ENCODE measurements at regions not wholly inside any gene's neighbourhood (a gene's known extent, or its start where the extent isn't known, plus 50 kb on each side); places are given as distances from the start of the nearest gene placed in this dataset.

- intact Hi-C loops (cut with DNase I) = no loop called here
- Histone ChIP-seq H3K4me3 (no peak overlapping the region), H3K27me3 (ENCODE audit: insufficient read depth in 3 of 3, low read length in 2 of 3) (peaks cover 0 to 5% (median 0%) of the 10 kb centered on the region in 3 donors), H3K4me1 (no peaks in the 10 kb centered on the region), H3K27ac (no peak overlapping the region), H3K36me3 (ENCODE audit: insufficient read depth in 1 of 2, low read depth in 1 of 2) (no peaks in the 10 kb centered on the region), H3K9me3 (no peaks in the 10 kb centered on the region)
- no peak for ATAC-seq
- DNase-seq = no peak
- TF ChIP-seq CTCF (IDR thresholded peaks at IDR 0.05) = no peak
- WGBS, 3 donors = 58 to 67% (median 65%) methylated on average over 3 of the region's 3 CpGs
Measured at GRCh38 chr20:48557380-48557779, 270.4 kb downstream of the PREX1 start.

GRCh38 chr20:48556956-48557355 lies 270.8 kb downstream of the PREX1 start:
- Histone ChIP-seq H3K36me3 (ENCODE audit: insufficient read depth in 1 of 2, low read depth in 1 of 2) (no peaks in the 10 kb centered on the region), H3K9me3 (no peaks in the 10 kb centered on the region), H3K27ac (no peak overlapping the region), H3K4me3 (no peak overlapping the region), H3K4me1 (no peaks in the 10 kb centered on the region), H3K27me3 (ENCODE audit: insufficient read depth in 3 of 3, low read length in 2 of 3) (peaks cover 0 to 5% (median 0%) of the 10 kb centered on the region in 3 donors)
- intact Hi-C loops (cut with DNase I) = no loop called here
- TF ChIP-seq CTCF (IDR thresholded peaks at IDR 0.05) = no peak
- 28 to 38% (median 31%) methylated on average over 6 of the region's 6 CpGs for WGBS, 3 donors
- DNase-seq = no peak
- no peak for ATAC-seq

- H3K27me3 ChIP-seq (ENCODE audit: insufficient read depth in 3 of 3, low read length in 2 of 3) = peaks cover 0 to 5% (median 0%) of the 10 kb centered on the region in 3 donors
- WGBS, 3 donors = 81 to 88% (median 85%) methylated on average over 8 of the region's 8 CpGs
- intact Hi-C loops (cut with DNase I) = no loop called here
Measured at GRCh38 chr20:48552550-48552949, 275.2 kb downstream of the PREX1 start.

GRCh38 chr20:48550814-48551213 lies 277.0 kb downstream of the PREX1 start:
- 76 to 83% (median 79%) methylated on average over 7 of the region's 7 CpGs for WGBS, 3 donors
- ATAC-seq (no peak), DNase-seq (no peak)
- Histone ChIP-seq H3K27ac (no peak overlapping the region), H3K4me3 (no peak overlapping the region), H3K4me1 (no peaks in the 10 kb centered on the region), H3K9me3 (no peaks in the 10 kb centered on the region), H3K36me3 (ENCODE audit: insufficient read depth in 1 of 2, low read depth in 1 of 2) (no peaks in the 10 kb centered on the region), H3K27me3 (ENCODE audit: insufficient read depth in 3 of 3, low read length in 2 of 3) (peaks cover 0 to under 1% (median 0%) of the 10 kb centered on the region in 3 donors)
- intact Hi-C loops (cut with DNase I) = no loop called here
- TF ChIP-seq CTCF (IDR thresholded peaks at IDR 0.05) = no peak

More at GRCh38 chr20:48552550-48552949, 275.2 kb downstream of the PREX1 start:
- no peak for ATAC-seq
- no peak overlapping the region for H3K27ac ChIP-seq
- no peak for TF ChIP-seq CTCF (IDR thresholded peaks at IDR 0.05)
- H3K36me3 ChIP-seq (ENCODE audit: insufficient read depth in 1 of 2, low read depth in 1 of 2) = no peaks in the 10 kb centered on the region
- no peak for DNase-seq
- no peak overlapping the region for H3K4me3 ChIP-seq
- H3K4me1 ChIP-seq = no peaks in the 10 kb centered on the region
- no peaks in the 10 kb centered on the region for H3K9me3 ChIP-seq

- WGBS, 3 donors = 85 to 87% (median 86%) methylated on average over 7 of the region's 7 CpGs
- H3K9me3 ChIP-seq = no peaks in the 10 kb centered on the region
- H3K4me3 ChIP-seq = no peak overlapping the region
- ATAC-seq (no peak), DNase-seq (no peak)
- TF ChIP-seq CTCF (IDR thresholded peaks at IDR 0.05) = no peak
- no peaks in the 10 kb centered on the region for H3K36me3 ChIP-seq (ENCODE audit: insufficient read depth in 1 of 2, low read depth in 1 of 2)
- no peaks in the 10 kb centered on the region for H3K4me1 ChIP-seq
- intact Hi-C loops (cut with DNase I) = no loop called here
- peaks cover 0 to 12% (median 6%) of the 10 kb centered on the region in 3 donors for H3K27me3 ChIP-seq (ENCODE audit: insufficient read depth in 3 of 3, low read length in 2 of 3)
- H3K27ac ChIP-seq = no peak overlapping the region
Measured at GRCh38 chr20:48547664-48548063, 280.1 kb downstream of the PREX1 start.
